ENCODE measurements at regions not wholly inside any gene's neighbourhood (a gene's known extent, or its start where the extent isn't known, plus 50 kb on each side); places are given as distances from the start of the nearest gene placed in this dataset.

GRCh38 chr7:29623973-29624372 lies 60.3 kb downstream of the PRR15 start:
- intact Hi-C loops (cut with micrococcal nuclease): no loop called here
- Histone ChIP-seq H3K4me2 (replicated peaks; ENCODE audit: low read depth, low read length, poor library complexity, severe bottlenecking) (no peak overlapping the region), H3K4me3 (ENCODE audit: control extremely low read depth in 1 of 5, extremely low read depth in 1 of 5, insufficient read depth in 1 of 5, low read depth in 2 of 5, low read length in 4 of 5) (no peak overlapping the region), H3K9ac (ENCODE audit: low read length) (no peak overlapping the region), H3K79me2 (ENCODE audit: control insufficient read depth, insufficient read depth, low read length) (no peaks in the 10 kb centered on the region), H3K36me3 (replicated peaks in 1 of 2; ENCODE audit: control extremely low read depth in 1 of 2, control insufficient read depth in 1 of 2, extremely low read depth in 1 of 2, insufficient read depth in 2 of 2, low read length in 1 of 2) (no peaks in the 10 kb centered on the region), H3K27ac (ENCODE audit: low read length in 2 of 2) (no peak overlapping the region), H3K4me1 (ENCODE audit: control insufficient read depth in 2 of 2, insufficient read depth in 2 of 2, low read length in 2 of 2) (no peaks in the 10 kb centered on the region), H4K20me1 (ENCODE audit: control insufficient read depth, insufficient read depth, low read length, poor library complexity, severe bottlenecking) (no peaks in the 10 kb centered on the region), H3K27me3 (replicated peaks in 1 of 4; ENCODE audit: control extremely low read depth in 1 of 4, control insufficient read depth in 3 of 4, insufficient read depth in 4 of 4, low read length in 3 of 4) (peaks cover 0 to 2% (median 0%) of the 10 kb centered on the region in 4 experiments), H2AFZ (ENCODE audit: insufficient read depth, low read depth, low read length, poor library complexity, severe bottlenecking) (no peak overlapping the region), H3K9me3 (ENCODE audit: control extremely low read depth in 1 of 3, control insufficient read depth in 2 of 3, insufficient read depth in 1 of 3, low read length in 2 of 3) (no peaks in the 10 kb centered on the region)
- no peak for TF ChIP-seq CTCF (IDR thresholded peaks at IDR 0.05)
- TF ChIP-seq EZH2 (IDR thresholded peaks at IDR 0.05; ENCODE audit: borderline replicate concordance, insufficient read depth, low read depth, low read length, poor library complexity, severe bottlenecking): no peak
- DNase-seq (no peak), ATAC-seq (ENCODE audit: low read depth) (no peak)
- POLR2A ChIA-PET: no interaction called here
- Mint-ChIP-seq H3K4me3 (no peak overlapping the region), H3K9me3 (ENCODE audit: insufficient read depth) (no peaks in the 10 kb centered on the region), H3K27ac (no peak overlapping the region), H3K27me3 (peaks cover 43% of the 10 kb centered on the region), H3K4me1 (no peaks in the 10 kb centered on the region)
- WGBS (ENCODE audit: insufficient coverage): no CpG with 5 or more reads among the region's 2 CpGs
- CTCF ChIA-PET: no interaction called here

- Histone ChIP-seq H3K36me3 (replicated peaks in 1 of 2; ENCODE audit: control extremely low read depth in 1 of 2, control insufficient read depth in 1 of 2, extremely low read depth in 1 of 2, insufficient read depth in 2 of 2, low read length in 1 of 2) (no peaks in the 10 kb centered on the region), H3K27ac (ENCODE audit: low read length in 2 of 2) (no peak overlapping the region), H3K4me1 (ENCODE audit: control insufficient read depth in 2 of 2, insufficient read depth in 2 of 2, low read length in 2 of 2) (no peaks in the 10 kb centered on the region), H3K4me2 (replicated peaks; ENCODE audit: low read depth, low read length, poor library complexity, severe bottlenecking) (no peak overlapping the region), H4K20me1 (ENCODE audit: control insufficient read depth, insufficient read depth, low read length, poor library complexity, severe bottlenecking) (no peaks in the 10 kb centered on the region), H2AFZ (ENCODE audit: insufficient read depth, low read depth, low read length, poor library complexity, severe bottlenecking) (no peak overlapping the region), H3K9me3 (ENCODE audit: control extremely low read depth in 1 of 3, control insufficient read depth in 2 of 3, insufficient read depth in 1 of 3, low read length in 2 of 3) (no peaks in the 10 kb centered on the region), H3K79me2 (ENCODE audit: control insufficient read depth, insufficient read depth, low read length) (no peaks in the 10 kb centered on the region), H3K9ac (ENCODE audit: low read length) (no peak overlapping the region), H3K27me3 (replicated peaks in 1 of 4; ENCODE audit: control extremely low read depth in 1 of 4, control insufficient read depth in 3 of 4, insufficient read depth in 4 of 4, low read length in 3 of 4) (no peaks in the 10 kb centered on the region), H3K4me3 (ENCODE audit: control extremely low read depth in 1 of 5, extremely low read depth in 1 of 5, insufficient read depth in 1 of 5, low read depth in 2 of 5, low read length in 4 of 5) (no peak overlapping the region)
- CTCF ChIA-PET: no interaction called here
- Mint-ChIP-seq H3K27me3 (peaks cover 37% of the 10 kb centered on the region), H3K4me1 (no peaks in the 10 kb centered on the region), H3K27ac (no peak overlapping the region), H3K9me3 (ENCODE audit: insufficient read depth) (no peaks in the 10 kb centered on the region), H3K4me3 (no peak overlapping the region)
- POLR2A ChIA-PET: no interaction called here
- intact Hi-C loops (cut with micrococcal nuclease): no loop called here
- no CpG with 5 or more reads among the region's 2 CpGs for WGBS (ENCODE audit: insufficient coverage)
- TF ChIP-seq EZH2 (IDR thresholded peaks at IDR 0.05; ENCODE audit: borderline replicate concordance, insufficient read depth, low read depth, low read length, poor library complexity, severe bottlenecking): no peak
- TF ChIP-seq CTCF (IDR thresholded peaks at IDR 0.05): no peak
- DNase-seq (no peak), ATAC-seq (ENCODE audit: low read depth) (no peak)
Observed at GRCh38 chr7:29626730-29627129, 63.1 kb downstream of the PRR15 start.
